ENCODE measurements at regions not wholly inside any gene's neighbourhood (a gene's known extent, or its start where the extent isn't known, plus 50 kb on each side); places are given as distances from the start of the nearest gene placed in this dataset.

DNA sequence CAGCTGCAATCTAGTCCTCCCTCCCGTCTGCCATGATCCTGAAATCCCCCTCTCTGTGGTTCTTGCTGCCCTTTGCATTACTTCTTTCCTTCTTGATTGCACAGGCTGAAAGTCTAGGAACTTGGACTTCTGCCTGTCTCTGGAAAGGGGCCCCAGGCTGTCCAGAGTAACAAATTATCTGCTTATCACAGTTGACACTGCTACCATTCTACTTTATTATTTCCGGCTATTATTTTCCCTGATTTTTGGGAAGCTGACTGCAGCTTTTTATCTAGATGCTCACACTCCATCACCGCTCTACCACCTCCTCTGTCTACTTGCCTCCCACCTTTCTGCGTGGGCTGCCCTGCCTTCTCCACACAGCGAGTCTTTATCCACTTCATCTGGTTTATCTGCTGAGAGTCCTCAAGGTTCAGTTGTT lies 202.1 kb upstream of the PLXNA2 start:
- ChIA-PET POLR2A (no interaction called here), CTCF (no interaction called here)
- H3K4me1 Mint-ChIP-seq (ENCODE audit: low read depth) = no peaks in the 10 kb centered on the region
- TF ChIP-seq, protein P1, sequence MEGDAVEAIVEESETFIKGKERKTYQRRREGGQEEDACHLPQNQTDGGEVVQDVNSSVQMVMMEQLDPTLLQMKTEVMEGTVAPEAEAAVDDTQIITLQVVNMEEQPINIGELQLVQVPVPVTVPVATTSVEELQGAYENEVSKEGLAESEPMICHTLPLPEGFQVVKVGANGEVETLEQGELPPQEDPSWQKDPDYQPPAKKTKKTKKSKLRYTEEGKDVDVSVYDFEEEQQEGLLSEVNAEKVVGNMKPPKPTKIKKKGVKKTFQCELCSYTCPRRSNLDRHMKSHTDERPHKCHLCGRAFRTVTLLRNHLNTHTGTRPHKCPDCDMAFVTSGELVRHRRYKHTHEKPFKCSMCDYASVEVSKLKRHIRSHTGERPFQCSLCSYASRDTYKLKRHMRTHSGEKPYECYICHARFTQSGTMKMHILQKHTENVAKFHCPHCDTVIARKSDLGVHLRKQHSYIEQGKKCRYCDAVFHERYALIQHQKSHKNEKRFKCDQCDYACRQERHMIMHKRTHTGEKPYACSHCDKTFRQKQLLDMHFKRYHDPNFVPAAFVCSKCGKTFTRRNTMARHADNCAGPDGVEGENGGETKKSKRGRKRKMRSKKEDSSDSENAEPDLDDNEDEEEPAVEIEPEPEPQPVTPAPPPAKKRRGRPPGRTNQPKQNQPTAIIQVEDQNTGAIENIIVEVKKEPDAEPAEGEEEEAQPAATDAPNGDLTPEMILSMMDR (IDR thresholded peaks at IDR 0.05) = no peak
- DNase-seq = no peak
- peaks cover 15% of the 10 kb centered on the region for H3K27me3 Mint-ChIP-seq
- no peak overlapping the region for H3K4me3 Mint-ChIP-seq
- no peak overlapping the region for H3K27ac Mint-ChIP-seq
- H3K9me3 Mint-ChIP-seq = peaks cover 10% of the 10 kb centered on the region
- no peak for ATAC-seq
- H3K36me3 Mint-ChIP-seq (ENCODE audit: low read depth) = no peaks in the 10 kb centered on the region
- intact Hi-C loops (cut with micrococcal nuclease) = no loop called here

DNA sequence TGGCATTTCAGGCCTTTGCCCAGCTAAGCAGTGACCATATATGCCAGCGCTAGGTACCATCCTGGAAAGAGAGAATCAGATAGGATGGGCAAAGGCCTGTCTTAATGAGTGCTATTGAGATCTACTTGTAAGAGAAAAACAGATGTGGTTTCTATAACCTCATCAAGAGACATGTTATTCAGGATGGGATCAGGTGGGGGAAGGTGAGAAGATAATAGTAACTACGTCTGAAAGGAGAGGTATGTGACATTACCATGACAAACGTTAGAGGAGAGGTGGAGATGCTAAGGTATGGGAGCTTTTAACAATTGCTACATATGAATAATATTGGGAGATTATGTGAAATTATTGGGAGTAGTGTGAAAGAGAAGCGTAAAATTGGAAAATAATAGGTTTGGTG lies 204.2 kb upstream of the PLXNA2 start:
- no peaks in the 10 kb centered on the region for H3K36me3 Mint-ChIP-seq (ENCODE audit: low read depth)
- ATAC-seq (no peak), DNase-seq (no peak)
- TF ChIP-seq, protein P1 (IDR thresholded peaks at IDR 0.05) = no peak
- no peak overlapping the region for H3K4me3 Mint-ChIP-seq
- ChIA-PET CTCF (no interaction called here), POLR2A (no interaction called here)
- no peaks in the 10 kb centered on the region for H3K4me1 Mint-ChIP-seq (ENCODE audit: low read depth)
- peaks cover 4% of the 10 kb centered on the region for H3K9me3 Mint-ChIP-seq
- intact Hi-C loops (cut with micrococcal nuclease) = no loop called here
- peaks cover 15% of the 10 kb centered on the region for H3K27me3 Mint-ChIP-seq
- no peak overlapping the region for H3K27ac Mint-ChIP-seq

DNA sequence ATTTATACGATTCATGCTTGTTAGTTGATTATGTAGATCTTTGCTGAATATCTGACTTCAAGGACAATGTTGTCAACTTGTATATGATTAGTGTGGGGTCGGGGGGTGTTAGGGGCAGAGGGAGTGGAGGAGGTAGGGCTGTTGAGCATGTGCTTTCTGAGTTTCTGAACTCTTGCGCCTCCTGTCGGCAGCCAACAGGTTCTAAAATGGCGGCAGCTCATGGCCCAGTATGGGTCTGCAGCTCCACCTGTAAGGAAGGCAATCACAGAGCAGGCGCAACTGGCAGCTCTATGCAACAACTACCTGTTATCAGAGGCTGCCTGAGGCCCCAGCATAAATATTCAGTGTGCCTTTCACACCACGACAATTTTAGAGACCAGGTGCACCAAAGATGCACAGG lies 205.8 kb upstream of the PLXNA2 start:
- Mint-ChIP-seq H3K4me3 (no peak overlapping the region), H3K27me3 (peaks cover 16% of the 10 kb centered on the region), H3K9me3 (no peaks in the 10 kb centered on the region), H3K36me3 (ENCODE audit: low read depth) (no peaks in the 10 kb centered on the region), H3K27ac (no peak overlapping the region), H3K4me1 (ENCODE audit: low read depth) (no peaks in the 10 kb centered on the region)
- intact Hi-C loops (cut with micrococcal nuclease) = no loop called here
- no peak for ATAC-seq
- TF ChIP-seq, protein P1 (IDR thresholded peaks at IDR 0.05) = no peak
- DNase-seq = no peak
- ChIA-PET CTCF (no interaction called here), POLR2A (no interaction called here)

DNA sequence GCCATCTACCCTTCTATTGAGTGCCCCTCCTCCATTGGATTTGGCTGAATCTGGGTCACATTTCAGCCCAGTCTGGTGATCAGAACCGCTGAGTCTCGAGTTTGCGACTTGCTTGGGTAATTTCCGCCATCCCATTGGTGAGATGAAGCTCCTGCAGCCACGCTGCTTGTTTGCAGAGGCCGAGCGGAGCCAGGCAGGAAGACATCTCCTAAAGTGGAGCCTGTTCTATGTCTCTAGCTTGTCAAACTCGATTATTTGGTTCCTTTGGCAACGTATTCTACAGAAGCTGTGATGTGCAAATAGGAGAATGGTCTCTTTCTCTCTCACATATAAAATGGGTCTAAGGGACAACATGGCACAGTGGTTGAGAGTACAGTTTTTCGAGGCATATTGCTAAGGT lies 206.8 kb upstream of the PLXNA2 start:
- POLR2A ChIA-PET = no interaction called here
- Mint-ChIP-seq H3K27me3 (peaks cover 16% of the 10 kb centered on the region), H3K9me3 (no peaks in the 10 kb centered on the region), H3K4me1 (ENCODE audit: low read depth) (no peaks in the 10 kb centered on the region), H3K27ac (no peak overlapping the region), H3K4me3 (no peak overlapping the region), H3K36me3 (ENCODE audit: low read depth) (no peaks in the 10 kb centered on the region)
- DNase-seq = no peak
- intact Hi-C loops (cut with micrococcal nuclease) = no loop called here
- CTCF ChIA-PET = no interaction called here
- no peak for ATAC-seq
- TF ChIP-seq, protein P1 (IDR thresholded peaks at IDR 0.05) = no peak

DNA sequence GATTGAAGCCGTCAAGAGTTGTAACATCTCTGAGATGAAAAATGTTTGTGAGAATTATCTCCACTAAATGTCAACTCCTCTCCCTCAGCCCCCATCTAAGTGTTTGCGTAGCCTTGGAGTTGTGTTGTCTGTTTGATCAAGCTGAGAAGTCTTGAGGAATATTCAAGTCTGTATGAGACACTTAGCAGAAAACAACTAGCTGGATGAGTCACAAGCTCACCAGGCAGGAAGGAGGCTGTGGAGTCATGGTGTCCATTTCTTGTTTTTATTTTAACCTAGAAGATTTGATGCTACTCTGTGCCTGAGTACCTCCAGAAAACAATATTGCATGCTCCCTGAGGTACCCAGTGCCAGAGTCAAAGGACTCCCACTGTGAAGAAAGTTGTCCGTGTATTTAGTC lies 211.6 kb upstream of the PLXNA2 start:
- no peaks in the 10 kb centered on the region for H3K4me1 Mint-ChIP-seq (ENCODE audit: low read depth)
- H3K36me3 Mint-ChIP-seq (ENCODE audit: low read depth) = no peaks in the 10 kb centered on the region
- H3K9me3 Mint-ChIP-seq = peaks cover 2% of the 10 kb centered on the region
- TF ChIP-seq, protein P1 (IDR thresholded peaks at IDR 0.05) = no peak
- H3K27me3 Mint-ChIP-seq = peaks cover 3% of the 10 kb centered on the region
- no peak for ATAC-seq
- ChIA-PET POLR2A (no interaction called here), CTCF (no interaction called here)
- H3K27ac Mint-ChIP-seq = no peak overlapping the region
- intact Hi-C loops (cut with micrococcal nuclease) = no loop called here
- no peak overlapping the region for H3K4me3 Mint-ChIP-seq
- DNase-seq = no peak
